Upper lobe of left lung (tissue), 6 donors: ENCODE measurements at regions not wholly inside any gene's neighbourhood (a gene's known extent, or its start where the extent isn't known, plus 50 kb on each side); places are given as distances from the start of the nearest gene placed in this dataset.

Source experiments
- ATAC-seq, 2 donors: fragments of 200-7000 bp; cut with Tn5 transposase; one replicate each; pipeline ENCODE4 v1.9.1; 2022; ENCODE audit warnings: mild to moderate bottlenecking in 2 of 2, moderate library complexity in 2 of 2; ENCODE audit not compliant: low FRiP score in 2 of 2
- DNase-seq, 2 donors: peaks; one replicate each; pipeline ENCODE4 v3.0.0-alpha.2; 2019 to 2020
- H3K27ac ChIP-seq, 4 donors: fragments of 200-600 bp; sonication (generic); one replicate each; pipeline ENCODE4 v1.5.1; 2016 to 2019
- H3K27me3 ChIP-seq, 4 donors: fragments of 200-600 bp; sonication (generic); one replicate each; pipeline ENCODE4 v1.5.1; 2017 to 2019
- H3K36me3 ChIP-seq, 4 donors: fragments of 200-600 bp; sonication (generic); one replicate each; pipeline ENCODE4 v1.5.1; 2016 to 2019
- H3K4me1 ChIP-seq, 4 donors: fragments of 200-600 bp; sonication (generic); one replicate each; pipeline ENCODE4 v1.5.1; 2018 to 2019
- H3K4me3 ChIP-seq, 4 donors: fragments of 200-600 bp; sonication (generic); one replicate each; pipeline ENCODE4 v1.5.1; 2017 to 2019; ENCODE audit warnings: mild to moderate bottlenecking in 2 of 4, moderate library complexity in 1 of 4
- H3K9me3 ChIP-seq, 4 donors: fragments of 200-600 bp; sonication (generic); one replicate each; pipeline ENCODE4 v1.5.1; 2018 to 2019
- CTCF ChIP-seq, 6 experiments: fragments of 450-650 bp in 4 of 6; fragments of 200-600 bp in 2 of 6; sonication (generic) in 2 of 6; IDR thresholded peaks; one replicate each; pipeline ENCODE4 v1.5.1; 2016 to 2019; ENCODE audit warnings: antibody characterized with exemption in 6 of 6
- EP300 ChIP-seq, 4 donors: sonication (generic); formaldehyde crosslinking; IDR thresholded peaks; one replicate each; pipeline ENCODE4 v1.5.1; 2017; ENCODE audit warnings: antibody characterized with exemption in 4 of 4, control low read depth in 2 of 4
- POLR2A ChIP-seq, 4 donors: fragments of 450-650 bp; IDR thresholded peaks; one replicate each; pipeline ENCODE4 v1.5.1; 2016 to 2017; ENCODE audit warnings: antibody characterized with exemption in 4 of 4, mild to moderate bottlenecking in 2 of 4
- POLR2AphosphoS5 ChIP-seq, 2 donors: sonication (generic); formaldehyde crosslinking; IDR thresholded peaks; one replicate each; pipeline ENCODE4 v1.5.1; 2017; ENCODE audit warnings: antibody characterized with exemption in 2 of 2
- WGBS, 2 donors: methylation state at CpG; one replicate each; pipeline ENCODE4 v1.1.5; 2017 to 2018; 5-methylcytosine and 5-hydroxymethylcytosine counted together
- donor health status: DM: no; HTN: no; CAD: no; lungs with moderate emphysema.
- donor health status: DM: no; HTN: yes; CAD: no; lungs with severe emphysema.

GRCh38 chr16:80164966-80165550 is 375.7 kb upstream of the DYNLRB2 start:
- H3K4me1 ChIP-seq: no peaks in the 10 kb centered on the region
- 71 to 84% methylated on average over 5 of the region's 5 CpGs for WGBS, 2 donors
- TF ChIP-seq EP300 (IDR thresholded peaks at IDR 0.05): no peak
- no peak for TF ChIP-seq POLR2A (IDR thresholded peaks at IDR 0.05)
- TF ChIP-seq POLR2AphosphoS5 (IDR thresholded peaks at IDR 0.05): no peak
- no peak for TF ChIP-seq CTCF (IDR thresholded peaks at IDR 0.05)
- DNase-seq (no peak), ATAC-seq (no peak)
- H3K9me3 ChIP-seq: no peaks in the 10 kb centered on the region
- no peak overlapping the region for H3K4me3 ChIP-seq
- no peaks in the 10 kb centered on the region for H3K27me3 ChIP-seq
- no peaks in the 10 kb centered on the region for H3K36me3 ChIP-seq
- no peak overlapping the region for H3K27ac ChIP-seq

GRCh38 chr16:80163339-80163738 is 377.5 kb upstream of the DYNLRB2 start:
- Histone ChIP-seq H3K27me3 (no peaks in the 10 kb centered on the region), H3K36me3 (no peaks in the 10 kb centered on the region), H3K4me3 (no peak overlapping the region), H3K9me3 (no peaks in the 10 kb centered on the region), H3K4me1 (no peaks in the 10 kb centered on the region), H3K27ac (no peak overlapping the region)
- 77 to 81% methylated on average over 4 of the region's 4 CpGs for WGBS, 2 donors
- no peak for ATAC-seq
- DNase-seq: no peak
- TF ChIP-seq POLR2AphosphoS5 (IDR thresholded peaks at IDR 0.05) (no peak), CTCF (IDR thresholded peaks at IDR 0.05) (no peak), EP300 (IDR thresholded peaks at IDR 0.05) (no peak), POLR2A (IDR thresholded peaks at IDR 0.05) (no peak)

GRCh38 chr16:80161799-80162739 is 378.7 kb upstream of the DYNLRB2 start:
- H3K9me3 ChIP-seq: no peaks in the 10 kb centered on the region
- TF ChIP-seq POLR2A (IDR thresholded peaks at IDR 0.05) (no peak), EP300 (IDR thresholded peaks at IDR 0.05) (no peak), CTCF (IDR thresholded peaks at IDR 0.05) (no peak), POLR2AphosphoS5 (IDR thresholded peaks at IDR 0.05) (no peak)
- no peaks in the 10 kb centered on the region for H3K27me3 ChIP-seq
- no peak overlapping the region for H3K27ac ChIP-seq
- DNase-seq (no peak), ATAC-seq (no peak)
- no peak overlapping the region for H3K4me3 ChIP-seq
- WGBS, 2 donors: 80 to 86% methylated on average over 12 of the region's 12 CpGs
- H3K36me3 ChIP-seq: no peaks in the 10 kb centered on the region
- H3K4me1 ChIP-seq: no peaks in the 10 kb centered on the region

- H3K4me3 ChIP-seq: no peak overlapping the region
- no peak overlapping the region for H3K27ac ChIP-seq
- ATAC-seq (no peak), DNase-seq (no peak)
- TF ChIP-seq POLR2A (IDR thresholded peaks at IDR 0.05): no peak
- no peaks in the 10 kb centered on the region for H3K36me3 ChIP-seq
- H3K4me1 ChIP-seq: no peaks in the 10 kb centered on the region
- H3K27me3 ChIP-seq: no peaks in the 10 kb centered on the region
- H3K9me3 ChIP-seq: no peaks in the 10 kb centered on the region
- WGBS, 2 donors: 72 to 73% methylated on average over 4 of the region's 4 CpGs
Measured at GRCh38 chr16:80158766-80159165, 382.0 kb upstream of the DYNLRB2 start.

- no peak for ATAC-seq
- 14 to 22% methylated on average over 3 of the region's 3 CpGs for WGBS, 2 donors
Measured at GRCh38 chr16:80151722-80152111, 389.1 kb upstream of the DYNLRB2 start.

More at GRCh38 chr16:80151722-80152111, 389.1 kb upstream of the DYNLRB2 start:
- no peak overlapping the region for H3K4me3 ChIP-seq
- no peaks in the 10 kb centered on the region for H3K27me3 ChIP-seq
- TF ChIP-seq POLR2A (IDR thresholded peaks at IDR 0.05): no peak
- no peak for TF ChIP-seq POLR2AphosphoS5 (IDR thresholded peaks at IDR 0.05)
- TF ChIP-seq EP300 (IDR thresholded peaks at IDR 0.05): no peak
- TF ChIP-seq CTCF (IDR thresholded peaks at IDR 0.05): no peak
- no peaks in the 10 kb centered on the region for H3K4me1 ChIP-seq
- H3K27ac ChIP-seq: no peak overlapping the region
- H3K36me3 ChIP-seq: no peaks in the 10 kb centered on the region
- no peak for DNase-seq
- no peaks in the 10 kb centered on the region for H3K9me3 ChIP-seq
